ENCODE measurements at regions not wholly inside any gene's neighbourhood (a gene's known extent, or its start where the extent isn't known, plus 50 kb on each side); places are given as distances from the start of the nearest gene placed in this dataset.

- Histone ChIP-seq H3K79me1 (ENCODE audit: insufficient read depth, low read depth, low read length, poor library complexity, severe bottlenecking) (no peaks in the 10 kb centered on the region), H3K23me2 (ENCODE audit: insufficient read length, low read depth, low read length, poor library complexity, severe bottlenecking) (no peaks in the 10 kb centered on the region), H2BK5ac (ENCODE audit: insufficient read length, low read length) (no peak overlapping the region), H3K79me2 (ENCODE audit: insufficient read depth, low read length) (no peaks in the 10 kb centered on the region), H3K14ac (ENCODE audit: insufficient read depth, low read length) (no peak overlapping the region), H2AFZ (ENCODE audit: low read length) (no peak overlapping the region), H3K56ac (ENCODE audit: insufficient read length, low read depth, low read length) (no peak overlapping the region), H3K4ac (ENCODE audit: low read depth, low read length) (no peak overlapping the region), H4K8ac (replicated peaks; ENCODE audit: insufficient read length, low read depth, low read length) (no peak overlapping the region), H2BK15ac (ENCODE audit: low read depth, low read length) (no peak overlapping the region), H3T11ph (ENCODE audit: low read length) (no peak overlapping the region), H4K91ac (ENCODE audit: insufficient read length, low read depth, low read length) (no peak overlapping the region), H3K9me3 (ENCODE audit: control insufficient read depth, low read depth, low read length) (no peaks in the 10 kb centered on the region), H3K27me3 (ENCODE audit: insufficient read depth, low read length) (no peaks in the 10 kb centered on the region), H2AK5ac (ENCODE audit: insufficient read length, low read length) (no peak overlapping the region), H2BK120ac (ENCODE audit: low read depth, low read length, poor library complexity, severe bottlenecking) (no peak overlapping the region), H2BK20ac (ENCODE audit: low read depth, low read length, poor library complexity, severe bottlenecking) (no peak overlapping the region), H4K5ac (ENCODE audit: insufficient read length, low read depth, low read length) (no peak overlapping the region), H3K4me2 (ENCODE audit: insufficient read depth, insufficient read length, low read length) (no peak overlapping the region), H4K20me1 (ENCODE audit: control insufficient read depth, insufficient read depth, insufficient read length) (no peaks in the 10 kb centered on the region), H3K9ac (ENCODE audit: extremely low read depth, insufficient read length, low read length) (no peak overlapping the region), H2BK12ac (ENCODE audit: insufficient read length, low read depth, low read length) (no peak overlapping the region), H3K27ac (ENCODE audit: insufficient read length, low read depth, low read length) (no peak overlapping the region), H3K18ac (ENCODE audit: insufficient read length, low read depth, low read length) (no peak overlapping the region), H3K4me1 (ENCODE audit: insufficient read depth, low read length) (no peaks in the 10 kb centered on the region; the same call in 1 of the 2 replicates), H3K23ac (ENCODE audit: insufficient read length, low read depth, low read length) (no peak overlapping the region)
- no peak for TF ChIP-seq CTCF (conservative IDR thresholded peaks at IDR 0.05)
- Mint-ChIP-seq H3K36me3 (ENCODE audit: insufficient read depth in 1 of 3, low read depth in 3 of 3) (no peaks in the 10 kb centered on the region), H3K27ac (no peak overlapping the region), H3K9me3 (no peaks in the 10 kb centered on the region), H3K4me3 (no peak overlapping the region), H3K27me3 (ENCODE audit: low read depth) (peaks cover 6% of the 10 kb centered on the region; the same call in 1 of the 2 replicates), H3K4me1 (peaks cover 30 to 32% of the 10 kb centered on the region in 2 experiments)
- no peak for DNase-seq
- WGBS (ENCODE audit: extremely low coverage, insufficient read length, low lambda C conversion rate), result no CpG with 5 or more reads among the region's 2 CpGs
These were observed 231.8 kb downstream of the UACA start for GRCh38 chr15:70531576-70531975.
